PC-9 (cell line): ENCODE measurements at regions not wholly inside any gene's neighbourhood (a gene's known extent, or its start where the extent isn't known, plus 50 kb on each side); places are given as distances from the start of the nearest gene placed in this dataset.

Experiments
- CTCF ChIP-seq: fragments of 200-600 bp; sonication (generic); conservative IDR thresholded peaks from 2 replicates; pipeline ENCODE4 v1.6.1; 2017; ENCODE audit warnings: mixed run types, antibody characterized with exemption, mild to moderate bottlenecking, moderate library complexity
- EZH2 ChIP-seq: fragments of 200-600 bp; sonication (generic); IDR thresholded peaks from 2 replicates; pipeline ENCODE4 v1.8.0; 2017; ENCODE audit warnings: antibody characterized with exemption, low read depth

- TF ChIP-seq CTCF (no peak), EZH2 (no peak)
Observed at GRCh38 chr3:94596887-94597566, 534.2 kb downstream of the NSUN3 start.
